ENCODE measurements at regions not wholly inside any gene's neighbourhood (a gene's known extent, or its start where the extent isn't known, plus 50 kb on each side); places are given as distances from the start of the nearest gene placed in this dataset.

- intact Hi-C loops (cut with DNase I): no loop called here
- no peak for DNase-seq
- peaks cover 0 to 3% (median 0%) of the 10 kb centered on the region in 4 donors for H3K9me3 ChIP-seq
- TF ChIP-seq CTCF (IDR thresholded peaks at IDR 0.05): no peak
- TF ChIP-seq POLR2AphosphoS5 (IDR thresholded peaks at IDR 0.05): no peak
- no peak for TF ChIP-seq POLR2A (IDR thresholded peaks at IDR 0.05)
- no peak for TF ChIP-seq EP300 (IDR thresholded peaks at IDR 0.05)
- H3K27ac ChIP-seq: no peak overlapping the region
- H3K4me1 ChIP-seq: no peaks in the 10 kb centered on the region
- no peak overlapping the region for H3K4me3 ChIP-seq
- no peaks in the 10 kb centered on the region for H3K27me3 ChIP-seq
- H3K36me3 ChIP-seq: no peaks in the 10 kb centered on the region
- 92 to 93% methylated on average over 2 of the region's 2 CpGs for WGBS, 2 donors
Observed at GRCh38 chr13:47623862-47624261, 377.2 kb downstream of the SUCLA2 start.

- intact Hi-C loops (cut with DNase I): no loop called here
- Histone ChIP-seq H3K4me1 (no peaks in the 10 kb centered on the region), H3K27me3 (no peaks in the 10 kb centered on the region), H3K4me3 (no peak overlapping the region), H3K36me3 (no peaks in the 10 kb centered on the region), H3K27ac (no peak overlapping the region), H3K9me3 (peaks cover 0 to 7% (median 3%) of the 10 kb centered on the region in 4 donors)
- DNase-seq: no peak
- TF ChIP-seq POLR2A (IDR thresholded peaks at IDR 0.05): no peak
- TF ChIP-seq POLR2AphosphoS5 (IDR thresholded peaks at IDR 0.05): no peak
- no peak for TF ChIP-seq CTCF (IDR thresholded peaks at IDR 0.05)
- no peak for TF ChIP-seq EP300 (IDR thresholded peaks at IDR 0.05)
- 76 to 88% methylated on average over 1 of the region's 1 CpG for WGBS, 2 donors
Observed at GRCh38 chr13:47621931-47622330, 379.1 kb downstream of the SUCLA2 start.

GRCh38 chr13:47611664-47612288, 389.3 kb downstream of the SUCLA2 start:
- intact Hi-C loops (cut with DNase I): no loop called here
- Histone ChIP-seq H3K9me3 (no peaks in the 10 kb centered on the region), H3K27ac (no peak overlapping the region), H3K4me3 (no peak overlapping the region), H3K36me3 (no peaks in the 10 kb centered on the region), H3K4me1 (no peaks in the 10 kb centered on the region), H3K27me3 (no peaks in the 10 kb centered on the region)
- 93 to 98% methylated on average over 1 of the region's 1 CpG for WGBS, 2 donors
- TF ChIP-seq POLR2AphosphoS5 (IDR thresholded peaks at IDR 0.05): no peak
- no peak for TF ChIP-seq CTCF (IDR thresholded peaks at IDR 0.05)
- no peak for TF ChIP-seq EP300 (IDR thresholded peaks at IDR 0.05)
- TF ChIP-seq POLR2A (IDR thresholded peaks at IDR 0.05): no peak
- DNase-seq: no peak

- WGBS, 2 donors: 84 to 89% methylated on average over 3 of the region's 3 CpGs
- H3K27ac ChIP-seq: no peak overlapping the region
- no peak for TF ChIP-seq EP300 (IDR thresholded peaks at IDR 0.05)
- TF ChIP-seq CTCF (IDR thresholded peaks at IDR 0.05): no peak
- no peak for TF ChIP-seq POLR2A (IDR thresholded peaks at IDR 0.05)
- TF ChIP-seq POLR2AphosphoS5 (IDR thresholded peaks at IDR 0.05): no peak
- H3K4me1 ChIP-seq: no peaks in the 10 kb centered on the region
- intact Hi-C loops (cut with DNase I): no loop called here
- H3K36me3 ChIP-seq: no peaks in the 10 kb centered on the region
- H3K4me3 ChIP-seq: no peak overlapping the region
- no peaks in the 10 kb centered on the region for H3K9me3 ChIP-seq
- no peak for DNase-seq
- no peaks in the 10 kb centered on the region for H3K27me3 ChIP-seq
Observed at GRCh38 chr13:47610687-47611086, 390.4 kb downstream of the SUCLA2 start.

- intact Hi-C loops (cut with DNase I): no loop called here
- no peak for DNase-seq
- no peak for TF ChIP-seq POLR2AphosphoS5 (IDR thresholded peaks at IDR 0.05)
- TF ChIP-seq POLR2A (IDR thresholded peaks at IDR 0.05): no peak
- Histone ChIP-seq H3K4me3 (no peak overlapping the region), H3K27ac (no peak overlapping the region), H3K4me1 (no peaks in the 10 kb centered on the region), H3K27me3 (no peaks in the 10 kb centered on the region), H3K36me3 (no peaks in the 10 kb centered on the region), H3K9me3 (no peaks in the 10 kb centered on the region)
Observed at GRCh38 chr13:47603365-47603764, 397.7 kb downstream of the SUCLA2 start.

Measured in sigmoid colon (tissue), 6 donors.